Colon (tissue), 2 donors: ENCODE measurements at regions not wholly inside any gene's neighbourhood (a gene's known extent, or its start where the extent isn't known, plus 50 kb on each side); places are given as distances from the start of the nearest gene placed in this dataset.

Experiments
- FAIRE-seq: peaks from 2 replicates; lab custom pipeline; 2012; peaks lifted over from hg19 to GRCh38; lab: Jason Lieb, UNC
- donor health status: control.
- donor health status: control.

DNA sequence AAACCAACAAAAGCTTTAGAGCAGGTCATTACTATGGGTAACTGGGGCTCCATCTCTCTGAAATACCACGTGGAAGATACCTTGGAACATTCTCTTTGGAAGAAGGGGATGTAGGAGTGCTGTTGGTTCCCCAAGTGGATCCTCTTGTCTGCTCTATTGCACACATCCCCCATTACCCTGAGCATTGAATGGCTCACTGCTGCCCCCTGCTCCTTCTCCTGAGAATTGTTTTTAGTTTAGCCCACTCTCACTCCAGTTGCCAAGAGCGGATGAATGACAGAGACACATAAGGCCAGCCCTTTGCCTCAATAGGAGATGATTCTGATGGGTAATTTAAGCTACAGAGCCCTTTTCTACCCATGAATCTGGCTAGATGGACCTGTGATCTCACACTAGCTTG, 135.6 kb upstream of the SUCLG2 start:
- no peak for FAIRE-seq

DNA sequence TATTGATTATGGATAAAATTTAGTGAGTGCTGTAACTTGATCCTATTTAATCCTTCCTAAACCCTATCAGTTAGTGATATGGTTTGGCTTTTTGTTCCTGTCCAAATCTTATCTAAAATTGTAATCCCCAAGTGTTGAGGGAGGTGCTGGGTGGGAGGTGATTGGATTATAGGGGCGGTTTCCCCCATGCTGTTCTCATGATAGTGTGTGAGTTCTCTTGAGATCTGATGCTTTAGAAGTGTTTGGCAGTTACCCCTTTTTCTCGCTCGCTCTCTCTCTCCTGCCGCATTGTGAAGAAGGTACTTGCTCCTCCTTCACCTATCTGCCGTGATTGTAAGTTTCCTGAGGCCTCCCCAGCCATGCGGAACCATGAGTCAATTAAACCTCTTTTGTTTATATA, 134.0 kb upstream of the SUCLG2 start:
- no peak for FAIRE-seq

DNA sequence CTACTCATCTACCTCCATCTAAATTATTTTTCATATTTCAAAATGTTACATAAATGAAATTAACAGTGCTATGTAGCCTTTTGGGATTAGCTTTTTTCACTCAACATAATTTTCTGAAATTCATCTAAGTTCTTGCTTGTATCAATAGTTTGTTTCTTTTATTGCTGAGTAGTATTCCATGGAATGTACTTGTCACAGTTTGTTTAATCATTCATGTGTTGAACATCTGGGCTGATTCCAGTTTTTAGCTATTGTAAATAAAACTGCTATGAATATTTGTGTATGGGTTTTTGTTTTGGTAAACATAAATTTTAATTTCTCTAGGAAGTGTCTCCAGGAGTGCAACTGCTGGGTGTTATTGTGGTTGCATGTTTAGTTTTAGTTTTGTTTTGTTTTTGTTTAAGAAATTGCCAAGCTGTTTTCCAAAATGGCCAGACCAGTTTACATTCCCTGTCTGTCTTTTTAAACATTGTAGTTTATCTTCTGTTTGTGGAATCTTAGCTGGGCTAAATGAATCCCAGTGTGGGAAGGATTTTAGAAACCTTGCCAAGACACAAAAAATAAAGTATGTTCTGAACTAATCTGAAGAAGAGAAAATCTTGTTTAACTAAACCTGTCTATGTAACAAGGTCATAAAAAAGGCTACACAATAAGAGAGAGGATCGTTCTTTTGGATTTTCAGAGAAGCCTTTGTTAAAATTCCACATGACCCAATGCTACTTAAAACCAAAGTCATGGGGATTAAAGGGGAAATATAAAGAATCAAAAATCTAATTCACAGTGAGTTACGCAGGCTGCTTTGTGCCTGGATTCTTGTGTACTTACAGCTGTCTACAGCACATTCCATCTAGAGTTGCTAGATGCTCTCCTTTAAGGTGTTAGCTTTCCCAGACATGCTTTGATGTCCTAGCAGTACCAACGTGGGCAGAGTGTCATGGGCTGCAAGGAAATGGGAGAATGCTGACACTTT, 129.2 kb upstream of the SUCLG2 start:
- FAIRE-seq = no peak

DNA sequence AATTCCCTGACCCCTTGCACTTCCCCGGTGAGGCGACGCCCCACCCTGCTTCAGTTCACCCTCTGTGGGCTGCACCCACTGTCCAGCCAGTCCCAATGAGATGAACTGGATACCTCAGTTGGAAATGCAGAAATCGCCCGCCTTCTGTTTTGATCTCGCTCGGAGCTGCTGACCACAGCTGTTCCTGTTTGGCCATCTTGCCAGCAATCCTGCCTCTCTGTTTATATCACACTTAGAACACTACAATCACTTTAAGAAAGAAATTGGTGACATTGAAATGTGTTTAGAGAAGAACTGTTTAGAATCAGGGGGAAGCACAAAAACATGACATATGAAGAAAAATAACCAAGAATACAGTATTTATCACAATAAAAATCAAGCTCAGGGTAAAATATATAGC, 127.5 kb upstream of the SUCLG2 start:
- no peak for FAIRE-seq

DNA sequence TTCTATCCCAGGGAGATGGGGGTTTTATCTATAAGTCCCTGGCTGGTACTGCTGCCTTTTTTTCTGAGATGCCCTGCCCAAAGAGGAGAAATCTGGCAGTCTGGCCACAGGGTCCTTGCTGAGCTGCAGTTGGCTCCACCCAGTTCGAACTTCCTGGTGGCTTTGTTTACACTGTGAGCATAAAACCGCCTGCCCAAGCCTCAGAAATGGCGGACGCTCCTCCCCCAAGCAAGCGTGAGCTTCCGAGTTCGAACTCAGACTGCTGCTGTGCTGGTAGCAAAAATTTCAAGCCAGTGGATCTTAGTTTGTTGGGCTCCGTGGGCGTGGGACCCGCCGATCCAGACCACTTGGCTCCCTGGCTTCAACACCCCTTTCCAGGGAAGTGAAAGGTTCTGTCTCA, 126.8 kb upstream of the SUCLG2 start:
- no peak for FAIRE-seq

DNA sequence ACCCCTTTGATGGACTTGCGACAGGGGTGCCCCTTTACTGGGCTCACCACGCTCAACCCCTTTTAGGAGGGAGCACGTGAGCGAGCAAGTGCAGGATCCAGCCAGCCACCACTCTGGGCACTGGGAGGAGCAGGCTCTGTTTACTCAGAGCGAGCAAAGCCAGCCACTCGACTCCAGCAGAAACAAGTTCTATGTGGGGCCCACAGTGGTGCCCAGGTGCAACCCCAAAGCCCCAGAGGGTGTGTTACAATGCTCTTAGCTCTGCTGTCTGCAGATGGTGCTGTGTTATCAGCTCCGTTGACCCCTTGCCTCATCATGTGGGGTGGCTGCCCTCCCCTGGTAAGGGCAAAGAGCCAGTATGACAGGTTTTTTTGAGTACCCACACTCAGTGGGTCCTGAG, 120.3 kb upstream of the SUCLG2 start:
- no peak for FAIRE-seq

DNA sequence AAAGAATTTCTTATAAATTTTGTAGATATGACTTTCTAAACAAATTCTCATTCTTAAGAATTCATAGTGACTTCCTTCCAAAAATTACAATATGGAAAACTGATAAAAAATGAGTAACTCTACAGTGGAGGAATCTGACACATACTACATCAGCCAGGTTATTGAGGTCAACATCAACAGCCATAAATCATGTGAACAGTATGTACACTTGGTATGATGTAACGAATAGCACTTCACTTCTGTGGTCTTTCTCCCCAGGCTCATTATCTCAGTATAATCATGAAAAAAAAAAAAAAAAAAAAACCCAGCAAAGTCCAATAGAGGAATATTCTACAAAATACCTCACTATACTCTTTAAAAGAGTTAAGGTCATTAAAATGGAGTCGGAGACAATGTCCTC, 111.2 kb upstream of the SUCLG2 start:
- no peak for FAIRE-seq

DNA sequence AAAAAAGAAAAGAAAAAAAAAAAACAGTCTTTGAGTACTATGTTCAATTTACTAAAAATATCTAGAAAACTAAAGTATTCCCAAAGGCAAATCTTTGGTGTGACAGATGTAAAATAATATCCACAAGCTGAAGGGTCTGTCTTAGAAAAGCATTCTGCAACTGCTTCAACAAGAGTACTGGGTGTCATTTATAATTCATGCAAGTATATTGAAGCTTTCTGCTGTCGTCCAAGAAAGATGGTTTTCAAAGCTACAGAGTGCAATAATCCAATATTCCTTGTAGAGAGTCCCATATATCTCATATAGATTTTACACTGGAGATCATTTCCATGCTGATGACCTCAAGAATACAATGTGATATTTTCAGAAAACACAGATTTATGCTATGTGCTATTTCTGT, 90.9 kb upstream of the SUCLG2 start:
- no peak for FAIRE-seq

DNA sequence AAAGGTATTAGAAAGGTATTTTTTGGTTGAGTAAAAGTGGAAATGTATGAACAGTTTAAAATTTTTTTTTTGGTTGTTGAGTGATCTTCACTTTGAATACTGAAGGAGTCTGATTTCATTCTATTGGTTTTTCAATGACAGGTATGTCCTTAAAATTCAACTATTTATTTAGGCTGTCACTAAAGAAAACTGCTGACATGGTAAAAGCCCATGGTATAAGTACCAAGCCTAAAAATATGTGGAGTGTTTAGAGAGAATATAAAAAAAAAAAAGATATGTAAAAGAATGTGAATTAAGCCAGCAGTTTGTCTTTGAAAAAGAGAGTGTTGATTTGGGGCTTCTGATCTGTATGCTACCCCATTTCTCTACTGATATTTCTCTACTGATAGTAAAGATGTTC, 90.3 kb upstream of the SUCLG2 start:
- FAIRE-seq = no peak

DNA sequence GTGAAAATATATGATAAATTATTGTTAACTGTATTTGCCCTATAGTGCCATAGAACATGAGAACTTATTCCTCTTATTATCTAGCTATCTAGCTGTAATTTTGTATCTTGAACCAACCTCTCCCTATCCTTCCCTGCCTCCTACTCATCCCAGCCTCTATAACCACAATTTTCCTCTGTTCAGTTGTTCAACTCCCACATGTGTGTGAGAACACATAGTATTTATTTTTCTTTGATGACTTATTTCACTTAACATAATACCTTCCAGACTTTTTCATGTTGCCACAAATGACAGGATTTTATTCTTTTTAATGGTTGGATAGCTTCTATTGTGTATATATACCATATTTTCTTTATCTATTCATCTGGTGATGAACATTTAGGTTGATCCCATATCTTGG, 85.4 kb upstream of the SUCLG2 start:
- FAIRE-seq = no peak

DNA sequence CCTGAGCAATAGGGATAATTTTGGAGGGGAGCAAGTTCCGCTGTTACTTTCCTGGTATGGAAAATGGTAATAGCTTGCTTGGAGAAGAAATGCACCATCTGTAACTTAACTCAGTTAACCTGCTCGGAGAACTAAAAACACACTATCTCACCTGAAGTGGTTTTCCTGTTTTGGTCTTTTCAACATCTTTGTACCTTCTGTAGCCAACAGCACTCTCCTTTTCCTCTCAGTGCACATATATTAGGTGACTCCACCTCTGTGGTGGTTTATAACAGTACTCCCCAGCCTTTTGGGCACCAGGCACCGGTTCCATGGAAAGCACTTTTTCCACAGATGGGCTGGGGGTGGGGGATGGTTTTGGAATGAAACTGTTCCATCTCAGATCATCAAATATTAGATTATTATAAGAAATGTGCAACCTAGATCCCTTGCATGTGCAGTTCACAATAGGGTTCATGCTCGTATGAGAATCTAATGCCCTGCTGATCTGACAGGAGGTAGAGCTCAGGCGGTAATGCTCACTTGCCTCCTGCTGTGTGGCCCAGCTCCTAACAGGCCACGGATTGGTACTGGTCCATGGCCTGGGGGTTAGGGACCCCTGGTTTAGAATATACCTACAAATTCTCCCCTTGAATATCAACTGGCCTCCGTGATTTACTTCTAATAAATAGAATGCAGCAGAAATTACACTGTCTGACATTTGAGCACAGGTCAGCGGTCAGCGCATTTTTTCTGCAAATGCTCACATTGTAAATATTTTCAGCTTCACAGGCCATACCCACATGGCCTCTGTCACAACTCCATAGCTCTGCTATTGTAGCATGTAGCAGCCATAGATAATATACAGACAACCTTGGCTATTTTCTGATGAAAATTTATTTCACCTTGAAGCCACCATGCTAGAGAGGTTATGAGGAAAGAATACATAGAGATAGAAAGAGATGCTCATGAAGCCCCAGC, 83.8 kb upstream of the SUCLG2 start:
- FAIRE-seq = no peak

DNA sequence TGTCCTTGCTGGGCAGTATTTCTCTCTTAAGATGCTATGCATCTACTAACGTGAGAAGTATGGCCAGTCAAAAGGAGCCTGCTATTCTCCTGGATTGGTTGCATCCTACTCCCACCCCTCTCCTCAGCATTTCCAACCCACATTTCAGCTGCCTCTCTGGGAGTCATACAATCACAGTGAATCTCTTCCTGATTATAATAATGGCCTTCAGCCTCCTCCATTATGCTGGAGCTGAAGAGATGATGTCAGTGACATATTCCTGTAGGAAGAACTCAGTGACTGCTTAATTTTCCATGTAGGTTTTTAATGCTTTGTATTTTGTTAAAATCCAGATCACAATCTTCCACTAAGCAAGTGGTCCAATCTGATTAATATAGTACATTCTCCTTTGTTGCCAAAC, 82.7 kb upstream of the SUCLG2 start:
- FAIRE-seq = no peak

DNA sequence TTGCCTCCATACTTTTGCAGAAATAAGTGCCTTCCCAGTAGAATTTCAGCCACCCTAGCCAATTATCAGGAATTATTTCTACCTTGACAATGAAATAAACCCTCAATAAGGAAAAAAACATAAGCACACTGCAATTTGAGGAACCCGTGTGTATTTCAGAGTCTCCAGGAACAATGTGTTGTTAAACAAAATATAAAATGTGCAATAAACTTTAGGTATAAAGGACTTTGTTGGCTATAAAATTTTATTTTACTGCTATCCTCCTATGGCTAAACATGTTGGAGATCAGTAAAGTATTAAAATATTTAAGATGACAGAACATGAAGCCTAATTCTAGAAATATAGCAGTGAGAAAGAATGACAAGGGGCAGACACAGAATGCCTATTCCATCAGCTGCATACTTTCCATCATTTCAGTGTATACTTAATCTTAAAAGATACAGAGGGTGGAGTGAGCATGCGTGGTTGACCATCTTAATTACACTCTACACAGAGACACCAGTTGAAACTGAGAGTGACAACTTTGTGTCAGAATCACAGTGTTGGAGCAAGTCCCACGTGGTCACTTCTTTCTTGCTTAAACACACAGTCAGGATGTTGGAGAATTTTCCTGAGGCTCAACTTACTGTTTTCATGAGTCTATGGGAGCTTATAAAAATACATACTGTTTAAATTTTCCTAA, 79.0 kb upstream of the SUCLG2 start:
- FAIRE-seq = peak; percentile 24

DNA sequence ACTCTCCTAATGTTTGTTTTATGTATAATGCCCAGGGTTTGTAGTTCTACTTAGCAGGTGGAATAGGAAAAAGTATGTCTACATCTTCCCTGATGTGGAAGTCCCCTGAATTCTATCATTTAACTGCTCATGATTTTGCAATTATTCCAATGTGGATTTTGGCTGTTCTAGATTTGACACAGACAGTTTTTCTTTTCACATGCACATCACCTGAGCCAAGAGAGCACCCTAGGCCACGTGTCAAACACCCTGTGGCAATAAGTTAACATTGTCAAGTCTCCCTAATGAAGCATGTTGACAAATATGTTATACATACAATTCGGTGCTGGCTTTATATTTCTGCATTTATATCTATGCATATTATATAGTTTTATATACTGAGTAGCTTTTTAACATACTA, 70.0 kb upstream of the SUCLG2 start:
- FAIRE-seq = no peak

DNA sequence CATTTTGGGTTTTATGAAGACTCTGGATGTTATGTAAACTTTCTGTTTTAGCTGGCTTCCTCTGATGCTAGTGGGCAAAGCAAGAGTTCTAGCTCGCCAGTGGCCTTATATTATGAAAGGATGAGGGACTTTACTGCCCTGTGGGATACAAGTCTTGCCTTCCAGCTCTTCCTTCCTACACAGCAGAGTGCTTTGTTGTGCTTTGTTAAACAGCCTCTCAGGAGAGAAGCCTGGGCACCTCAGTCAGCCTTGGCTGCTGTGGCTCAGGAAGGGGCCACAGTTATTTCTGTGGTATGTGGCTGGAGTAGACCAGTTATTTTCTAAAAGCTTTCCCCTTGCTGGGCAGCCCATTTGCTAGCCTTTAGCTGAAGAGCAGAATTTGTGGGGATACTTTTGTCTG, 69.5 kb upstream of the SUCLG2 start:
- FAIRE-seq = no peak

DNA sequence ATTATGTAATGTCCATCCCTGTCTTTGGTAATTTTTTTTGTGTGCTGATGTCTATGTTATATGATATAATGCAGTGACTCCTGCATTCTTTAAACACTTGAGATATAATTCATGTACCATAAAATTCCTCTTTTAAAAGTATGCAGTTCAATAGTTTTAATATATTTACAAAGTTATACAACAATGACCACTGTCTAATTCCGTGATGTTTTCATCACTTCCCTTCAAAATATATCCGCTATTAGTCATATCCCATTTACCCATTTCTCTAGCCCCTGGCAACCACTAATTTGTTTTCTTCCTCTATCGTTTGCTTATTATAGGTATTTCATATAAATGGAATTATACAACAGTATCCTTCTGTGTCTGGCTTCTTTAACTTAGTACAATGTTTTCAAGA, 64.9 kb upstream of the SUCLG2 start:
- no peak for FAIRE-seq

DNA sequence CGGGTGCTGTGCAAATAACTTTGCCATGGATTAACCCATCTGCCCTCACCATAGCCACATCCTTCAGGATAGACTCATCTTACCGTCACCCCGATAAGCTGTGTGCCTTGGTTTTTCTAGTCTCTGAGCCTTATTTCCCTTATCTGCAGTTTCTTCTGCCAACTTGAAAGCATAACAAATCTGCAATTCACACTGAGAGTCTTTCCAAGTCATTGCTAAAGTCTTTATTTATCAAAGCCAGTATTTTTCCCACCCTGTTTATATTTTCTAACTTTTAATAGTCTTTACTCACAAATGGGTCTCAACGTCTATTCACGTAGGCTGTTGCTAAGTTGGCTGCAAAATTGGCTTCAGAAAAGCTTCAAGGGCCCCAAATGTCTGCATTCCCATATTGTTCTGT, 61.6 kb upstream of the SUCLG2 start:
- FAIRE-seq = no peak

DNA sequence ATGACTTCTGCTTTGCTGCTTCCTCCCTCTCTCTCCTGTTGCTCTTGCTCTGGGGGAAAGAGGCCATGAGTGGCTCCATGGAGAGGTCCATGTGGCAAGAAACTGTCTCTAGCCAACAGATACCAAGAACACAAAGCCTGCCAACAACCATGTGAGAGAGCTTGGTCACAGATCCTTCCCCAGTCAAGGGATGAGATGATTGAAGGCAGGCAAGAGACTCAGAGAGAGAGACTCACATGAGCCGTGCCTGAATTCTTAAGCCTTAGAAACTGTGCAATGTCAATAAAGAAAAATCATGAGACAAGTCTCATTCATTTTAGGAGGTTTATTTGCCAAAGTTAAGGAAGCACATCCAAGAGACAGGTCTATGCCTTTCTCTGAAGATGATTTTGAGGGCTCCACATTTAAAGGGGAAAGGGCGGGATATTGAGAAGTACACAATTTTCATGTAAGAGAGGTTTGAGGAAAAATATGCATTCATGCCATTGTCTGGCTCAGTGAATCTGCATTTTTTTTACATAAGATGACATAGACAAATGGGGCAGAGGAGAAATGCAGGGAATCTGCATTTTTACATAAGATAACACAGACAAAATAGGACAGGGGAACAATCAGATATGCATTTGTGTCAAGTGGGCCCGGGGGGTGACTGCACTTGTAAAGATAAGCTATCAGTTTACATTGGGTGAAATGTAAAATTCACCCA, 59.5 kb upstream of the SUCLG2 start:
- no peak for FAIRE-seq

DNA sequence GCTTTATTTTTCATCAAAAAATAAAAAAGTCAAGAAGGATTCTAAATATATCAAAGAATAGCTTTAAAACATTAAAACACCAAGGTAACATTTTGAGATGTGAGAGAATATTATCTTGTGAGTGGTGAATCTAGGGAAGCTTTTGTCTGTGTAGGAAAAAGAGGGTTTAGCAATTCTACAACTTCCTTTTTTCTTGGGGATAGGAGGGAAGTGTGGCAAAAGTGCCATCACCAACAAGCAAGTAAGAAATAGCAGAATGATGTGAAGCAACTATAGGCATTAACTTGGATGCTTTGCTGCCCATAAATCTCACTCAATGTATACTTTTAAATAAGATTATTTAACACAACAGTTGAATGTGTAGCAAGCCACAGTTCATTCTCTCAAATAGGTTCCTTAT, 57.8 kb upstream of the SUCLG2 start:
- no peak for FAIRE-seq

DNA sequence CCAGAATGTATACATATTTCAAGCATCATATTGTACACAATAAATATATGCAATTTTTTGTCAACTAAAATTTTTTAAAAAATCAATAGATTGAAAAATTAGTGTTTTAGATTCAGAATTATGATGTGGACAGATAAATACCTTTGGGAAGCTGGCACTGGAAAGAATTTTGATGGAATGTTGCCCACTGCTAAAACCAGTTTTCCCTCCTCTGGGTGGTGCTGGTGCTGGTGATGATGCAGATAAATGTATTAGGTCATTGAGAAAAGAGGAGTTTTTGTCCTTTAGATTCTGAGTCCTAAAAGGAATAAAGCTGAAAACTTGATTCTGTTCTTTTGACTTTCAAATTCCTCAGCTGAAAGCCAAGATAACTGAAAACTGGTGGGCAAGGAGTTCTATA, 56.0 kb upstream of the SUCLG2 start:
- FAIRE-seq = no peak

DNA sequence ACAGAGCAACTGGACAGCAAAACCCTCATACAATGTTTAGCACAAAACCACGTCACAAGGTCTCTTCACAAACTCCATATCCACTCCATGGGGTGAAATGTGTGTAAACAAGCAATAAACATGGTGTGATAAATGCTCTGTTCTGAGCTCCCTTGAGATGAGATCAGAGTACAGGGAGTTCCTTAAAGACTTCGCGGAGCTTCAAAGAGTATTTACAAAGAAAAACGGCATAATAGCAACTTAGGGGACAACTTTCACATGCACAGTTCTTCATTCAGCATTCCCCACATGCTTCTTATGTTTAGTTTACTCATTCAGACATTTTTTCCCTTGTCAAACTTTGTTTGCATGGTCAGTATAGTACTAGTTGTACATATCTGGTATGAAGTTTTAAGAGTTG, 52.5 kb upstream of the SUCLG2 start:
- no peak for FAIRE-seq

DNA sequence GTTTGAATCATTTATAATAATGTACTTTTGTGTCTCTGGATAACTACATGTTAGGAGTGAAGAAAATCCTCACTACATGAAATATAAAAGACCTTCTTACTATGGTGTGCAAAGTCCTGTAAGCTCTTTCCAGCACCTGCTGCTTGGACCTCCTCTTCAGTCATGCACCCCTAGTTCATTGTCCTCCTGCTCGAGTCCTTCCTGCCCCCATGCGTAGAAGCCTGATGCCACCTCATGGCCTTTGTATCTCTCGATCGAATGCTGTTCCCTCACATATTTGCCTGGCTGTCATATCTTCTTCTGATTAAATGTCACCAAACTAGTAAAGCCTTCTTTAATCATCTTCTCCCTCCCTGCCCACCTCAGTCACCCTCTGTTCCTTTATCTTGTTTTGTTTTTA, 49.9 kb upstream of the SUCLG2 start:
- FAIRE-seq = no peak
